KBM-7 (cell line): ENCODE measurements at regions not wholly inside any gene's neighbourhood (a gene's known extent, or its start where the extent isn't known, plus 50 kb on each side); places are given as distances from the start of the nearest gene placed in this dataset.
A peak's percentile ranks its signal among the peaks of the same experiment; 100 is the strongest.

Experiments used
- DNase-seq: peaks from one replicate; pipeline ENCODE4 v3.0.0-alpha.2; 2015
- in situ Hi-C: fragments of 300-500 bp; cut with MboI; formaldehyde crosslinking; loops from 2 replicates; pipeline ENCODE4 v1.14.3; 2020; ENCODE audit warnings: low sequenced_read_pairs, low pct_unique_long_range_greater_than_20kb, mixed read lengths

- in situ Hi-C loops: no loop called here
- peak; percentile 37 for DNase-seq
These were observed 168.0 kb upstream of the ZNF32 start for GRCh38 chr10:43816351-43817321.

GRCh38 chr10:43815181-43815885, 166.7 kb upstream of the ZNF32 start:
- in situ Hi-C loops: no loop called here
- no peak for DNase-seq

- DNase-seq: no peak
These were observed 166.0 kb upstream of the ZNF32 start for GRCh38 chr10:43814663-43815062.

GRCh38 chr10:43811871-43812270, 163.2 kb upstream of the ZNF32 start:
- in situ Hi-C loops: no loop called here
- DNase-seq: no peak

More at GRCh38 chr10:43814663-43815062, 166.0 kb upstream of the ZNF32 start:
- in situ Hi-C loops: no loop called here

GRCh38 chr10:43809211-43809930, 160.7 kb upstream of the ZNF32 start:
- DNase-seq: no peak
- in situ Hi-C loops: no loop called here

GRCh38 chr10:43808136-43808535, 159.5 kb upstream of the ZNF32 start:
- peak; percentile 18 for DNase-seq
- in situ Hi-C loops: no loop called here

GRCh38 chr10:43806831-43807640, 158.4 kb upstream of the ZNF32 start:
- in situ Hi-C loops: no loop called here
- DNase-seq: no peak

- in situ Hi-C loops: no loop called here
These were observed 155.1 kb upstream of the ZNF32 start for GRCh38 chr10:43803791-43804190.

GRCh38 chr10:43802988-43803696, 154.5 kb upstream of the ZNF32 start:
- in situ Hi-C loops: no loop called here
- DNase-seq: no peak

More at GRCh38 chr10:43803791-43804190, 155.1 kb upstream of the ZNF32 start:
- no peak for DNase-seq

GRCh38 chr10:43801626-43802025, 152.9 kb upstream of the ZNF32 start:
- in situ Hi-C loops: no loop called here

GRCh38 chr10:43801140-43801539, 152.5 kb upstream of the ZNF32 start:
- in situ Hi-C loops: no loop called here
- no peak for DNase-seq

More at GRCh38 chr10:43801626-43802025, 152.9 kb upstream of the ZNF32 start:
- DNase-seq: no peak

- no peak for DNase-seq
These were observed 148.1 kb upstream of the ZNF32 start for GRCh38 chr10:43796781-43797180.

GRCh38 chr10:43795639-43796038, 147.0 kb upstream of the ZNF32 start:
- in situ Hi-C loops: no loop called here
- DNase-seq: no peak

More at GRCh38 chr10:43796781-43797180, 148.1 kb upstream of the ZNF32 start:
- in situ Hi-C loops: no loop called here

- no peak for DNase-seq
- in situ Hi-C loops: no loop called here
These were observed 146.4 kb upstream of the ZNF32 start for GRCh38 chr10:43795093-43795492.

- in situ Hi-C loops: no loop called here
- DNase-seq: no peak
These were observed 145.6 kb upstream of the ZNF32 start for GRCh38 chr10:43794181-43794815.

GRCh38 chr10:43793704-43794103, 145.0 kb upstream of the ZNF32 start:
- in situ Hi-C loops: no loop called here
- DNase-seq: no peak

- in situ Hi-C loops: no loop called here
- no peak for DNase-seq
These were observed 141.5 kb upstream of the ZNF32 start for GRCh38 chr10:43790147-43790546.

- no peak for DNase-seq
- in situ Hi-C loops: no loop called here
These were observed 136.6 kb upstream of the ZNF32 start for GRCh38 chr10:43785252-43785651.
